Glomerular visceral epithelial cell (primary cell): ENCODE measurements at regions not wholly inside any gene's neighbourhood (a gene's known extent, or its start where the extent isn't known, plus 50 kb on each side); places are given as distances from the start of the nearest gene placed in this dataset.

ENCODE experiments used
- DNase-seq: peaks from one replicate; pipeline ENCODE4 v3.0.0-alpha.2; 2016; ENCODE audit errors: extremely low spot score

DNA sequence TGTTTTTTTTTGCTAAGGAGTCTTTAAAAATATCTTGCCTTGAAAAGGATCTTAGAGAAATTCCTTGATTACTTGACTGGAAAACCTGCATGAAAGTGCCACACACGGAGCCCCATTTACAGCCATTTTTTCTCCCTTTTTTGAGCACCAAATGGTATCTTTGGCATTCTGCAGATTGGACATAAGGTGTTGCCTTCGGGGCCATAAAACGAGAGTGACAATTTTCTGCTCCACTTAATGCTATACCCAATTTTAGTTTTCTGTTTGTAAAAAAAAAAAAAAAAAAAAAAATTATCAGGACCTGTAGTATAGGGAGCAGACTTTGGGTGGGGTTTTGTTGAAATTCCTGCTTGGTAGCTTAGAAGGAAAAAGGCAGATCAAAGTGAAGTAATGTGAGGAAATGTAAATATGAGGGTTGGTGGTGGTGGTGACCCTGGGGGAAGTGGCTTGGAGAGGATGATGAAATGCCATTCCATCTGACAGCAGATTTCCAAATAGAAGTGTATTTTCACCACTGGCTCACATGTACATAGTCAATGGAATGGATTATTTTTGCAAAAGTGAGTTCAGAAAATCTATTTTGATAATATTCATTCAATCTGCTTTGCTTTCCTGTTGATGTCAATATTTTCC, 212.1 kb upstream of the SOX4 start:
- DNase-seq = no peak

DNA sequence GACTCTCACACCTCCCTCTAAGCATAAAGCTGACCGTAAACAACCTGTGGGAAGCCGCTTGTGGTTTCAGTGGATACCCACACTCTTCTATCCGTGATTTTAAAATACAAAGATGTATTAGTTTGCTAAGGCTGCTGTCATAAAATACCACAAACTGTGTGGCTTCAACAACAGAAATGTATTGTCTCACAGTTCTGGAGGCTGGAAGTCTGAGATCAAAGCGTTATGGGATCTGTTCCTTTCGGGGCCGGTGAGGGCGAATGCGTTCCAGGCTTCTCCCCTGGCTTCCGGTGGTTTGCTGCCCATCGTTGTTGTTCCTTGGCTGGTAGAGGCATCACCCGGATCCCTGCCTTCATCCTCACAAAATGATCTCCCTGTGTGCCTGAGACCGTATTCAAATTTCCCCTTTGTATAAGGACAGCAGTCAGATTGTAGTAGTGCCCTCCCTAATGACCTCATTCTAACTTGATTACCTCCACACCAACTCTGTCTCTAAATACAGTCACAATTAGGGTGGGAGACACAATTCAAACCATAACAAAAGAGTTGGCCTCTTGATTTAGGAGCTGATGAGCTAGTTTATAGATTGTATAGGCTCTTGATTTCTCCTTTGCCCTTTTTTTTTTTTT, 210.6 kb upstream of the SOX4 start:
- DNase-seq = no peak

DNA sequence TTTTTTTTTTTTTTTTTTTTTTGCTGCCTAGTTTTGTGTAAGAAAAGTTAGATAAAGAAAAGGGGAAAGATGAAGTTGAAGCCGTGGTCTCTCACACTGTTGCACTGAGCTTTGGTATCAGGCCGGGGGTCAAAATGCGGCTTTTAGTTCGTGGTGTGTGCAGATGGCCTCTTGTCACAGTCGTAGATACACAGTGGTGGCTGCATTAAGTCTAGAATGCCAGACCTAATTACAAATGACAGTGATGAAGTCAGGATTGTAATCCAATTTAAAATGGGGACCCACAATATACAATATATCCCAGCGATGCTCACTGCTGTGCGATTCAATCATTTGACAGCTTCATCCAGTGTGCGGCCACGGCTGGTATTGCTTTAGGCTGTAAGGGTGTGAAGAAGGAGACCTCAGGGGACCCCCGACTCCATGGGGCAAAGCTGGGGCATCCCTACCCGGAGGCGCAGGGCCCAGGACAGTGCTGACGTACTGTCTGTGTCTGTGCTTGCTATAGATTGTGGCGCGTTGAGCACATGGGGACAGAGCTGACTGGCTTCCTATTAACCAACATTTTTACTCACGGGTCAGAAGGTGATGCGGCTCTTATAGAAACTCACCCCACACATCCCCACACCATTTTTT, 210.0 kb upstream of the SOX4 start:
- no peak for DNase-seq

DNA sequence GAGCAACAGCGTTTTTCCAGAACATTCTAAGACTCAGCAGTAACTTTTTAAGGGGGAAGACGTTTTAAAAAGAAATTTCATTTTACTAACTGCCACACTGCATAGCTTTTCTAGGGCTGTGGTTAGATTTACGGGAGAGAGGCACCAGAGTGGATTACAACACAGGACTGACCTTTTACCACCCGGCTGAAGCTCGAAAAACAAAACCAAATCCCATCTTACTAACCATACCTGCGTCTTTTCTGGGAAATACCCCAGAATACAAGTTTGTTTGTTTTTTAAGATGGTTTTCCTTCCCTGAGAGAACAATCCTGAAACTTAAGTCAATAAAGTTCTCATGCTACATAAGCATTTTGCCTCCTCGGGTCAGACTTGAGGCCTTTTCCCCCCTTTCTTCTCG, 209.3 kb upstream of the SOX4 start:
- no peak for DNase-seq

DNA sequence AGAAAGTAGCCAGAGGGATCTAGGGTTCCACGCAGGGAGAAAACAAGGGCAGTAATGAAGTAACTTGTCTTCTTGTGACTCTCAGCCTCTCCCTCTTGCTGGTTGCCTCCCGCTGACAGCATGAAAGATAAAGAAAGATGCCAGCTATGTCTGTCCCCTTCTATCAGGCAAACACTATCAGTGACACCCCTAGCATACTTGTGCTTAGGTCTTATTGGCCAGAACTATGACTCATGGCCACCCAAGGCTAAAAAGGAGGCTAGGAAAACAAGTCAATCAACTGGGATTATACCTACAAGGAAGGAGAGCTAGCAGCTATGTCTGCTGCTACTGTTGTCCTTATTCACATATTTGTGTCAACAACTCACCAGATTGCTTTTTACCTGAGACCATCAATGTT, 206.8 kb upstream of the SOX4 start:
- no peak for DNase-seq

DNA sequence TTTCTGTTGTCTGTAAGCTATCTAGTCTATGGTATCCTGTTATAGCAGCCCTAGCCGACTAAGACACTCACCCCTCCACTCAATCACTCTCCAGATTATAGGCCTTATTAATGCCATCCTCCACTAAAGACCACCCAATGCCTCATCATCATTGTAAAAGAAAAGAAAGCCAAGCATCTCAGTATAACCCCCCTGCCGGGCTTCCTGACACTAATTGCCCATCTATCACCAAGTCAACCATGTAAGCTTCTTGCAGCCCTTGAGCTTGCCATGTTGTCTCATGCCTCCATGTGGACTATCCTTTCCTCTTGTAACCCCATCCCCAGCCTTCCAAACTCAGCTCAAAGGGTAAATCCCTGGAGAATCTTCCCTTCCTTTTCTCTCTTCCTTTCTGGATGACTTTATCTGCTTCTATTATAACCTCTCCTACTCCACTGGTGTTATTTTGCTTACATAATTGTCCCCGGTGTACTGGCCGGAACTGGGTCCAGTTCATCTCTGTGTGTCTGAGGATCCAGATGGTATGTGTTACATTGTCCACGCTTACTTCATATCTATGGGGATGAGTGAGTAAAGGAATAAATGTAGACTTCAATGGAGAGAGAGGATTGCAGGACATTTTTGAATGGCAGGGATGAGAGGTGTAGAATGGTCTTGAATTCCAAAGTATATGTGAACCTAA, 202.9 kb upstream of the SOX4 start:
- DNase-seq = no peak

DNA sequence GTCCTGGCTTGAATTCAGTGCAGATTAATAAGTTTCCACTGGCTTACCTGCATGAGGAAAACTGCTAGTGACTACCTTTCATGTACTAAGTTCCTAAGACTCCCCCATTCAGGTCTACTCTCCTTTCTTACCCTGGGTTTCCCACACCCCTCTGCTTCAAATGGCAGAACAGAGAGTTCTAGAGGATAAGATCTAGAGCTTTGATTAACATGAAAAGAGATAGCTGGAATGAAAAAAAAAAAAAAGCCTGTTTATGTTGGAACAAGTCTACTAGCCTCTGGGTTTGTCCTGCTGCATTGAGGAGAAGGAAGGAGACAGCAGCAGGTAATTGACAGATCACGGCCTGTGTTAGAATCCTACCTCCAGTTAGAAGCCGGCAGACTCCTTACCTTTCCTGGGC, 201.4 kb upstream of the SOX4 start:
- no peak for DNase-seq

DNA sequence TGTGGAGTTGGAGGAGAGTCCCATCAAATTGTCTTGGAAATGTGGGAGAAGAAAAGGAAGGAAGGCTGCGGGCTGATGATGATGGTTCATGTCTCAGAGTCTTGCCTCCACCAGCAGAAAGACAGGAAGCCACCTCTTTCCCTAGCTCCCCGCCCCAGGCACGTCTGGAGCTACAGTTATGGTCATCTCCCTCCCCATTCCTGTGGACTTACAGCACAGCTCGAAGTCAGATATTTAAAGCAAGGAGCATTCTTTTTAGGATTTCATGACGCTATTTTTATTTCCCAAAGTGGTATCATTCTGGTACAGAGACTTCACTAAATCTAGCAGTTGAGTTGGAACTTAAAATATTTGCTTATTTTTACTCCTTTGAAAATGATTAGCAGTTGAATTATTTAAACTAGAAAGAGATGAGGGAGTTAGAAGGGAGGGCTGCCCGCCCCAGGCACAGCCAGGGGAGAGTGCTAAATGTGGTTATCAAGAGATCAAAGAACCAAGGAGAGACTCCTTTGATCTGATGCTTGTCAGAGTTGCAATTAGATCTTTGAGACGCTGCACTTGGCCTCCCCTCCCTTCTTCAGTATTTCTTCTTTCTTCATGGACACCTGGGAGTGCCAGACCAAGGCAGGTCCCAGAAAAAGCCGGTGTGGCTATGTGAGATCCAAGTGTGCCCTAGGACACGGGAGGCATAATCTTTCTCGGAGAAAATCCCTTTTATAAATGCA, 199.9 kb upstream of the SOX4 start:
- no peak for DNase-seq

DNA sequence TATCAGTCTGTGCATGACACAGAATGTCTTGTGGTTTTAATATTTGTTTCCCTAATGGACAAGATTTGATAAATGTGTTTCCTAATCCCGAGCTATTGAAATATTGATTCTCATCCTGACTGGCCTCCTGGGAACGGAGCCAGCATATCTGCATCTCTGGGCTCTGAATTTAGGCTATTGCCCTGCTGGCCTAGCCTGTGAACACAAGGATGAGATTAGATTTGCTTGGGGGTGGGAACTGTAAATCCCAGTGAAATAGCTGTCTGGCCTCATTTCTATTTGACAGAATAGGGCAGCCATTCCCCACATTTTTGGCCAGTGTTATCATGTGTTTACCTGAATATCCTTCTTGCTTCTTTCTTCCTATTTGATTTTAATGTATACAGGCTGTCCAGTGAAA, 198.4 kb upstream of the SOX4 start:
- no peak for DNase-seq

DNA sequence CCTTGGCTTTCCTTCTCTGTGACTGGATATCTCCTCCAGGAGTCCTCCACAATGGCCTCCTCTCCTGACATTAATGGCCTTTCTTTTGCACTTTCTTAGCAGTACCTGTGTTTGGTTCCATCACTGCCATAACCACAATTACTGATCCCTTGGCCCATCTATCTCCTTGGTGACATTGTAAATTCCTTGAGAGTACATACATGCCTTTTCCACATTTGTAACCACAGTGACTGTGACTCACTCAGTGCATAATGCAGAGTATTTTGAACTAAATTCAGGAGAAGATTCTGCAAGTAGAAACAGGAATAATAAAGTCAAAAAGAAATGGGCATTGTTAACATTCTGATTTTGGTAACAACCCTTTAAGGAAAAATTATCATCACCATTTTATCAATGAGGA, 197.2 kb upstream of the SOX4 start:
- peak; percentile 63 for DNase-seq

DNA sequence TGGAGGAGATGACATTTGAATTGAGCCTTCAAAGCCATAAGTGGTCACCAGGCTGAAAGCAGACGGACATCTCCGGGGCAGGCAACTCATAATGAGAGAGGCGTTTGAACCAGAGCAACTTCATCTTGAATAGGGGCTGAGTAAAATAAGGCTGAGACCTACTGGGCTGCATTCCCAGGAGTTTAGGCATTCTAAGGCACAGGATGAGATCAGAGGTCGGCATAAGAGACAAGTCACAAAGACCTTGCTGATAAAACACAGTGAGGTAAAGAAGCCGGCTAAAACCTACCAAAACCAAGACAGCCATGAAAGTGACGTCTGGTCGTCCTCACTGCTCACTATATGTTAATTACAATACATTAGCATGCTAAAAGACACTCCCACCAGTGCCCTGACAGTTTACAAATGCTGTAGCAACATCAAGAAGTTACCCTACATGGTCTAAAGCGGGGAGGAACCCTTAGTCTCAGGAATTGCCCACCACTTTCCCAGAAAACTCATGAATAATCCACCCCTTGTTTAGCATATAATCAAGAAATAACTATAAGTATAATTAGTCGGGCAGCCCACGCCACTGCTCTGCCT, 194.7 kb upstream of the SOX4 start:
- DNase-seq = no peak

DNA sequence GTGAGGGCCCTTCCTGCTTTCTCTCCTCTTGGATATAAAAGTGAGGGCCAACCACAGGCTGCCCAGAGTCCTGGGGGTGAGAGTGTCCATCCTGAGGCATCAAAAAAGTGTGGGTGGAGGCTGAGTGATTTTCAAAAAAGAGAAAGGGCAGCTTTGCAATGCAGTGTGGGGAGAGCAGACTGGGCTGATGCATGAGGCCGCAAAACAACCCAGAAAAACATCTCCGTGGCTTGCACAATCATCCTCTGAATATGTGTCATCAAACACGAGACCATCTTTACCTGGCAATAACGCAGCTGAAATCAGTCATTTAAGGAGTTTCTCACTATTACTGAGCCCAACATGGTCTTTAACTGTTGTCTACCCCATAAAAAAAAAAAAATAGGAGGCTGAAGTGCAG, 191.2 kb upstream of the SOX4 start:
- peak; percentile 15 for DNase-seq

DNA sequence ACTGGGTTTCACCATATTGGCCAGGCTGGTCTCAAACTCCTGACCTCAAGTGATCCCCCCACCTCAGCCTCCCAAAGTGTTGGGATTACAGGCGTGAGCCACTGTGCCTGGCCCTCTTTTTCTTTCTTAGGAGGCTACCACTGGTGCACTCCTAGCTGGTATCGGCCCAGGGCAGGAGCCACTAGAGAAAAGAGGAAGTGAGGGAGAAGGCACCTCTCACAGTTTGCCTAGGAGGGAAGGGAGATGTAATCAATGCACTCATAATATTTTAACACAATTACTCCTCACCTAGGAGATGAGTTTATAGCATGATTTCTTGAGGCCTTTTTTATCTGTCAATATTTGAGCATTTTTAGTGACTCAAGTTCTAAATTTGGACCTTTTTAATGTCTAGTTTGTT, 189.0 kb upstream of the SOX4 start:
- no peak for DNase-seq

DNA sequence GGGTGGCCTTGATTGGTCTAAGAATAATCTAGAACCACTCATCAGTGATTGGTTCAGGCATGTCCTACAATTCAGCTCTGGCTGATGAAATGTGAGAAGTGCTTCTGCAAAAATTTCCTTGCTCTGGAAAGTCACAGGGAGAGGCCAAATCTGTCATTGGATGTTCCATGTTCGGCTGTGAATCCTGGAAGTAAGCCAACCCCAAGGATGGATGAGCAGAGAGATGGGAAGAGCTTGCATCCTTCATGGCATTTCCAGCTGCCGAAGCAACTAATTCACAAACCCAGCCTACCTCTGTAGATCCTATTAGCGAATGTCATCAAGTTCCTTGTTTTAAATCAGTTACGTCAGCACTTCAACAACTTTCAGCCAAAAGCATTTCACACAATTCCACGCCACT, 187.2 kb upstream of the SOX4 start:
- DNase-seq = no peak

DNA sequence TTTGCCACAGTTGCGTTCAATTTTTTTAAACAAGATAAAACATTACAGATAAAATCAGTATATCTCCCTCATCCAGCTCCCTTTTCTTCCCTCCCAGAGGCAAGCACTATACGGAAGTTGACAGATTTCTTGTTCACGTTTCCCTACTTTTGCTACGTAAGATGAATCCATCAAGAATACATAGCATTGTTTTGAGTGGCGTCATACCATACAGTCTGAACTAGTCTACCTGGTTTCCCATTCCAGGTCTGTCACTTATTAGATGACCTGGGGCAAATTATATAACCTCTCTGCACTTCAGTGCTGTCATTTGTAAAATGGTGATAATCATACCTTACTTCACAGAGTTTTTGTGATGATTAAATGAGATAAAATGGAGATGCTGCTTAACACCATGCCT, 184.3 kb upstream of the SOX4 start:
- DNase-seq = no peak

DNA sequence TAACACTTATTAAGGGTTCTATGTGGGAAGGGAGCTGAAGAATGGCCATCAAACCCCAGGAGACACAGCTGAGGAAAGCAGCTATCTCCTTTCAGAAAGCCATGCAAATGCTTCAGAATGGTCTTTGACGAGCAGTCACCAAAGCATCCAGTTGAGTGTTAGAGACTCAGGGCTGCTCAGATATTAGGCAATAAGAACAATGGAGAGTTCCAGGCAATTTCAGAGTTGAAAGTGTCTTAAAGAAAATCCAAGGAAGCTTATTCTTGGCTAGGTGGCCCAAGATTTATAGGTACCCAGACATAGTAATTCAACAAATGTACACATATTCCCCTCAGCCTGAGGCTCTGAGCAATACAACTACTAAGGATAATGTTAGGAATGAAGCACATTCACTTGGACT, 180.1 kb upstream of the SOX4 start:
- DNase-seq = no peak

DNA sequence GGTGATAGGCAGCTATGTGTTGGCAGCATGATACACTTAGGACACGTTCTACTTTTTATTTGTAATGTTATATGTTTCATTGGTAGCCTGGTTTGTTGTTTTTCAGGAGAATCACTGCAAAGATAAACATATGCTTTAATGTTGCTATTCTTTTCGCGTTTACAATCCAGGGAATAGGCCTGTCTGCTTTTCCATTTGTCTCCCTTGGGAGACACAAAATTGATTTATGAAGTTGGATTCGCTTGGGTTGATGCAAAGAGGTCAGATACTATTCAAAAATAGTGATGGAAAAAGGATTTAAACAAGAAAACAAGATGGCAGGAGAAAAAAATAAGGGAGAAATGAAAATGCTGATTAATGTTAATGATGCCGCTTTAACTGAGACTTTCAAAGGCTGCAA, 179.5 kb upstream of the SOX4 start:
- no peak for DNase-seq

DNA sequence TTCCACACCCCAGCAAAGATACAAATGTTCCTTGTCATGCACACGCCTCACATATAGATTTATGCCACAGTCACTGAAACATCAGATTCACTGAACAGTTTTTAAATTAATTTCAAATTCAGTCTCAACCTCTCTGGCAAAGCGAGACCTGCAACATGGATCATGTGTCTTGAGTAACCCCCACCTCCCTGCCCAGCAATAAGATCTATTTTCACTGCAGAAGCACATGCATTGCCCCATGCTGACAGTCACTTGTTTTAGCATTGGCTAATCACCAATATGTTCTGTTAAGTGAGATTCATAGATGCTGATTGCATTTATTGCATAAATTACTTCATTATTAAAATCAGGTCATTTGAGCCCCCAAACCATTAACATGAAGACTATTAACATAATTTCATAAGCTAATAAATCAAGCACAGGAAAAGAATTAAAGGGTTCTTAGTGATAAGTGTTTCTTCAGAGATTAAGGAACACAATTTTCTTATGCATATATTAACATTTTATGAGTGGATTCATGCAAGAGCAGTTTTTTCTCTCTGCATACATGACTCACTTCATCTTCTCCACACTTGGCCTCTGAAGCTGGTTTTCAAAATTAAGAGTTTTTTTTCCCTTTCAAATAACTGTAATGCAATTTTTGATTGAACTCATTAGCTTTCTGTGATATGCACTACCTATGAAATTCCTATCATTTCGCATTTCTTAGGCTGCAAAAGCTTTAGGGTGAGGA, 173.2 kb upstream of the SOX4 start:
- DNase-seq = no peak

DNA sequence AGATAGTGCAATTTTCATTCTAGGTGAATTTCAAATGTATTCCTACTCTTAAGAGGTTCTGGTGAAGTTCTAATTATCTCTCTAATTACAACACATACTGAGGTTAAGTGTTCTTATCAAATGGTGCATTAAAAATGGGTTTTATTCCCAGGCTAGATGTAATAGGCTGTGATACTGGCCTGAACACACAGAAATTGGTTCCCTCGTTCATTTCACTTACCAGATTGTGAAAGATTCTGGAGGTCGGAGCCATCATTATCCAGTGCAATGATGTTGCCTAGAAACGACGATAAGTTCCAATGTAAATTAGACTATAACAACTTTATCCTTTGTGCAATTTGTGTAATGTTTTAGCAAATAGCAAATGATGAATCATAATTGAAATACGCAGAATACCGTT, 172.6 kb upstream of the SOX4 start:
- DNase-seq = no peak

DNA sequence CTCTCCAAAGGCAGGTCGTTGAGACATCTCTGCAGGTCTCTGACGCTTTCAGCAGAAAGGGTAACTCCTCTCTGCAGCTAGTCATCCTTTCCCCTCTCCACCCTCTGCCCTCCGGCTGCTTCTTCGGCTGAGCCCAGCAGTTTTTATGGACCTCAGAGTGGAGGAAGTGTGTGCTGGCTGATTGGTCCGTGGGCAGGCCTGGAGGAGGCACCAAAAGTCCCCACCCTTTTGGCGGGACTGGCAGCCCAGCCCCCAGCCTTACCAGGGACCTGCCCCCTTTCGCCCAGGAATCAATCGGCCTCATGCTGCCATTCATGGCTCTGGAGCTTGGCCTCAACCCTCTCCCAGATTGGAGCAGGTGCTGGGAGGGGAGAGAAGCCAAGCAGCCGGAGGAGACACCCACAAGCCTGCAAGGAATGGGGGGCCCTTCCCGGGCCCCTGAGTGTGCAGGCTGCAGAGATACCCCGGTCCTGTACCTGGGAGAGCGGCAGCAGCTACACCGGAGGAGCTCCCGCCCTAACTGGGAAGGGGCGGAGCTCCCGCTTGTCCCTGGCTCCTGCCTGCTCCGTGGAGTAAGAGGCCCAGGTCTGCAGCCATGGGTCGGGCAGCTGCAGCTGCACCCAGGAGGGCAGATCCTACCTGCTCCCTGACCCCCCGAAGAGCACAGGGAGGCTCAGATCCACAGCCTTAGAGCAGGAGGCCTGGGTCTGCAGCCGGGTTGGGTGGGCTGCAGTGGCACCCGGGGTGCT, 170.3 kb upstream of the SOX4 start:
- no peak for DNase-seq
